HL-60 (cell line): ENCODE measurements at regions not wholly inside any gene's neighbourhood (a gene's known extent, or its start where the extent isn't known, plus 50 kb on each side); places are given as distances from the start of the nearest gene placed in this dataset.

Experiments used
- CTCF ChIP-seq: IDR thresholded peaks from one replicate; pipeline ENCODE4 v1.5.1; 2011; ENCODE audit warnings: low read length, control low read depth, inconsistent platforms; ENCODE audit not compliant: insufficient read depth
- POLR2AphosphoS5 ChIP-seq: IDR thresholded peaks from 2 replicates; pipeline ENCODE4 v1.6.1; 2012; ENCODE audit warnings: low read depth
- REST ChIP-seq: IDR thresholded peaks from 2 replicates; pipeline ENCODE4 v1.6.1; 2012; ENCODE audit warnings: low read depth; ENCODE audit not compliant: insufficient replicate concordance
- SPI1 ChIP-seq: IDR thresholded peaks from 2 replicates; pipeline ENCODE4 v1.6.1; 2012; ENCODE audit warnings: low read depth, mild to moderate bottlenecking, borderline replicate concordance

GRCh38 chr9:104258296-104259011 lies 164.3 kb downstream of the SMC2 start:
- no peak for TF ChIP-seq CTCF
- no peak for TF ChIP-seq REST
- no peak for TF ChIP-seq SPI1
- TF ChIP-seq POLR2AphosphoS5 = no peak
